Neutrophil (primary cell): ENCODE measurements at regions not wholly inside any gene's neighbourhood (a gene's known extent, or its start where the extent isn't known, plus 50 kb on each side); places are given as distances from the start of the nearest gene placed in this dataset.

Experiments used
- H3K27ac ChIP-seq: fragments of 200-600 bp; sonication (generic); 2 replicates; pipeline ENCODE4 v1.5.1; 2016; ENCODE audit warnings: mild to moderate bottlenecking, moderate library complexity
- H3K27me3 ChIP-seq: fragments of 200-600 bp; sonication (generic); 2 replicates; pipeline ENCODE4 v1.6.0; 2016; ENCODE audit warnings: mild to moderate bottlenecking
- H3K36me3 ChIP-seq: fragments of 200-600 bp; sonication (generic); 2 replicates; pipeline ENCODE4 v1.5.1; 2017
- H3K4me1 ChIP-seq, 2 experiments: fragments of 200-600 bp in 1 of 2; sonication (generic) in 1 of 2; 1 replicate in 1 of 2; 2 replicates in 1 of 2; pipeline versions ENCODE4 v1.5.1 to v1.6.1; 2013 to 2016; ENCODE audit warnings: low read depth in 1 of 2, low read length in 1 of 2, mild to moderate bottlenecking in 1 of 2, moderate library complexity in 1 of 2; ENCODE audit not compliant: control insufficient read depth in 1 of 2, insufficient read depth in 1 of 2
- H3K4me3 ChIP-seq, 2 experiments: fragments of 200-600 bp in 1 of 2; sonication (generic) in 1 of 2; 1 replicate in 1 of 2; 2 replicates in 1 of 2; pipeline ENCODE4 v1.5.1; 2013 to 2016; ENCODE audit warnings: low read depth in 1 of 2, low read length in 1 of 2, mild to moderate bottlenecking in 1 of 2, moderate library complexity in 1 of 2
- H3K9me3 ChIP-seq: fragments of 200-600 bp; sonication (generic); 2 replicates; pipeline ENCODE4 v1.5.1; 2016
- CTCF ChIP-seq: fragments of 200-600 bp; sonication (generic); IDR thresholded peaks from 2 replicates; pipeline ENCODE4 v1.5.1; 2016; ENCODE audit warnings: antibody characterized with exemption

- Histone ChIP-seq H3K36me3 (no peaks in the 10 kb centered on the region), H3K4me1 (no peaks in the 10 kb centered on the region), H3K27me3 (no peaks in the 10 kb centered on the region), H3K4me3 (no peak overlapping the region), H3K27ac (no peak overlapping the region), H3K9me3 (no peaks in the 10 kb centered on the region)
- TF ChIP-seq CTCF = no peak
Measured at GRCh38 chr15:69902414-69903062, 195.2 kb downstream of the TLE3 start.

- no peaks in the 10 kb centered on the region for H3K27me3 ChIP-seq
- no peaks in the 10 kb centered on the region for H3K36me3 ChIP-seq
- H3K9me3 ChIP-seq = no peaks in the 10 kb centered on the region
- H3K4me3 ChIP-seq = no peak overlapping the region
- no peak for TF ChIP-seq CTCF
- no peak overlapping the region for H3K27ac ChIP-seq
- H3K4me1 ChIP-seq = no peaks in the 10 kb centered on the region
Measured at GRCh38 chr15:69903470-69904469, 193.9 kb downstream of the TLE3 start.

GRCh38 chr15:69906256-69907185, 191.2 kb downstream of the TLE3 start:
- Histone ChIP-seq H3K9me3 (no peaks in the 10 kb centered on the region), H3K36me3 (no peaks in the 10 kb centered on the region), H3K27me3 (no peaks in the 10 kb centered on the region), H3K27ac (no peak overlapping the region), H3K4me1 (no peaks in the 10 kb centered on the region), H3K4me3 (no peak overlapping the region)
- TF ChIP-seq CTCF = no peak

- no peak for TF ChIP-seq CTCF
- Histone ChIP-seq H3K36me3 (no peaks in the 10 kb centered on the region), H3K27ac (no peak overlapping the region), H3K9me3 (no peaks in the 10 kb centered on the region), H3K4me1 (no peaks in the 10 kb centered on the region), H3K4me3 (no peak overlapping the region), H3K27me3 (no peaks in the 10 kb centered on the region)
Measured at GRCh38 chr15:69908060-69908459, 189.7 kb downstream of the TLE3 start.
